ENCODE measurements at regions not wholly inside any gene's neighbourhood (a gene's known extent, or its start where the extent isn't known, plus 50 kb on each side); places are given as distances from the start of the nearest gene placed in this dataset.

DNA sequence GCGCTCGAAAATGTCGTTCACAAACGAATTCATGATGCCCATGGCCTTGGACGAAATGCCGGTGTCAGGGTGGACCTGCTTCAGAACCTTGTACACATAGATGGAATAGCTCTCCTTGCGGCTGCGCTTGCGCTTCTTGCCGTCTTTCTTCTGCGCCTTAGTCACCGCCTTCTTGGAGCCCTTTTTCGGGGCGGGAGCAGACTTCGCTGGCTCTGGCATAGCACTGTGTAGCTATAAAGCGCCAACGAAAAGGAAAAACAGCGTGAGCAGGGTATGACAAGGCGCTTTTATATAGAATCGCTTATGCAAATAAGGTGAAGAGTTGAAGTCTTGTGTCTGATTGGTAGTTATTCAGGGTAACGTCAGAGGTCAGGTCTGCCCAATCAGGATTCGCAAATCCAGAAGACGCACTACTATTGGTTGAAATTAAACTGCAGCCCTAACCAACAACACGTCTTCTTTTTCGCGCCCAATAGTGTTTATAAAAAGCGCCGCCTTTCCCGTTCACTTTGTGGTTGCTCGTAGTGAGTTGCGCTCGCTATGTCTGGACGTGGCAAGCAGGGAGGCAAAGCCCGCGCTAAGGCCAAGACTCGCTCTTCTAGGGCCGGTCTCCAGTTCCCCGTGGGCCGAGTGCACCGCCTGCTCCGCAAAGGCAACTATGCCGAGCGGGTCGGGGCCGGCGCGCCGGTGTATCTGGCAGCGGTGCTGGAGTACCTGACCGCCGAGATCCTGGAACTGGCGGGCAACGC lies 114.8 kb upstream of the PRSS16 start:
- TF ChIP-seq CTCF (conservative IDR thresholded peaks at IDR 0.05 in 1 of 2, IDR thresholded peaks at IDR 0.05 in 1 of 2; ENCODE audit: extremely low read depth in 1 of 2, insufficient read depth in 1 of 2, low read depth in 1 of 2, low read length in 2 of 2) (no peak), EZH2 (IDR thresholded peaks at IDR 0.05; ENCODE audit: borderline replicate concordance, low read length) (no peak)

All from mammary epithelial cell (primary cell).